ENCODE measurements at regions not wholly inside any gene's neighbourhood (a gene's known extent, or its start where the extent isn't known, plus 50 kb on each side); places are given as distances from the start of the nearest gene placed in this dataset.

- TF ChIP-seq POLR2A (IDR thresholded peaks at IDR 0.05): no peak
- TF ChIP-seq CTCF (IDR thresholded peaks at IDR 0.05): no peak
Observed at GRCh38 chr4:83679254-83679653, 143.3 kb downstream of the GPAT3 start.

Measured in tibial nerve (tissue), 3 donors.